HG02943 (cell line): ENCODE measurements at regions not wholly inside any gene's neighbourhood (a gene's known extent, or its start where the extent isn't known, plus 50 kb on each side); places are given as distances from the start of the nearest gene placed in this dataset.

Experiments used
- ATAC-seq: cut with Tn5 transposase; IDR thresholded peaks from one replicate; pipeline ENCODE4 v1.9.1; 2021; ENCODE audit warnings: mild to moderate bottlenecking, low read depth, moderate library complexity; ENCODE audit not compliant: unreplicated experiment

- ATAC-seq: no peak
Observed at GRCh38 chr3:24594161-24594560, 99.5 kb upstream of the THRB start.

GRCh38 chr3:24595796-24596195, 101.1 kb upstream of the THRB start:
- ATAC-seq: no peak

GRCh38 chr3:24596626-24597025, 102.0 kb upstream of the THRB start:
- ATAC-seq: no peak

GRCh38 chr3:24598695-24599470, 104.2 kb upstream of the THRB start:
- no peak for ATAC-seq

GRCh38 chr3:24601066-24601939, 106.7 kb upstream of the THRB start:
- ATAC-seq: no peak

- no peak for ATAC-seq
Observed at GRCh38 chr3:24604215-24604614, 109.6 kb upstream of the THRB start.

GRCh38 chr3:24605511-24606028, 110.9 kb upstream of the THRB start:
- no peak for ATAC-seq

- ATAC-seq: no peak
Observed at GRCh38 chr3:24607281-24607680, 112.6 kb upstream of the THRB start.

GRCh38 chr3:24608701-24609390, 114.2 kb upstream of the THRB start:
- no peak for ATAC-seq

- ATAC-seq: no peak
Observed at GRCh38 chr3:24614359-24614758, 119.7 kb upstream of the THRB start.

- no peak for ATAC-seq
Observed at GRCh38 chr3:24615177-24615576, 120.5 kb upstream of the THRB start.

GRCh38 chr3:24616110-24616829, 121.6 kb upstream of the THRB start:
- ATAC-seq: no peak

- ATAC-seq: no peak
Observed at GRCh38 chr3:24622138-24622537, 127.5 kb upstream of the THRB start.

GRCh38 chr3:24622696-24623225, 128.1 kb upstream of the THRB start:
- ATAC-seq: no peak

GRCh38 chr3:24623657-24624056, 129.0 kb upstream of the THRB start:
- no peak for ATAC-seq

- no peak for ATAC-seq
Observed at GRCh38 chr3:24624938-24625681, 130.5 kb upstream of the THRB start.

GRCh38 chr3:24628523-24629258, 134.0 kb upstream of the THRB start:
- ATAC-seq: no peak

- ATAC-seq: no peak
Observed at GRCh38 chr3:24631481-24631880, 136.8 kb upstream of the THRB start.

GRCh38 chr3:24639061-24639460, 144.4 kb upstream of the THRB start:
- no peak for ATAC-seq
